Astrocyte of the spinal cord (primary cell): ENCODE measurements at regions not wholly inside any gene's neighbourhood (a gene's known extent, or its start where the extent isn't known, plus 50 kb on each side); places are given as distances from the start of the nearest gene placed in this dataset.

ENCODE experiments used
- DNase-seq: peaks from one replicate; pipeline ENCODE4 v3.0.0; 2011; ENCODE audit warnings: low read depth, low spot score
- H3K4me3 ChIP-seq: 2 replicates; pipeline ENCODE4 v1.5.1; 2011; ENCODE audit warnings: low read depth, mild to moderate bottlenecking, low read length, moderate library complexity
- in situ Hi-C: cut with HindIII; loops from 2 replicates; pipeline ENCODE4 v1.10.0; 2017; ENCODE audit warnings: low sequenced_read_pairs
- TF ChIP-seq, protein P1 (sequence below): IDR thresholded peaks from 2 replicates; pipeline ENCODE4 v1.5.1; 2012; ENCODE audit warnings: low read depth, mild to moderate bottlenecking, low read length, inconsistent platforms

DNA sequence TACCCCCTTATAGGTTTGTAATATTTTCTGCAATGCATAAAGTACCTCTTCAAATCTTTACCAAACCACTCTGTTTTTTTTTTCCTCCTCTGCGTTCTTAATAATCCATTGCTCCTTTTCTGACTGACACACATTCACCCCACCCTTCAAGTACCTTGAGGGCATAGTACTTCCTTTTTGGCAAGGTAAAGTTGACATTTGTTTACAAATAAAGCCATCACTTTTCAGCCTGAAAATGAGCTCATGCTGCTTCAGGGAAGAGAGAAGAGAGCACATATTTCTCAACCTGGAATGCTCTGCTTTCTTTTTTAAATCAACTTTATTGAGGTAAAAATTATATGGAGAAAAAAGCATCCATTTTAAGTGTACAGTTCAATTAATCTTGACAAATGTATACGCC lies 113.9 kb downstream of the AGTR2 start:
- no peak for DNase-seq
- in situ Hi-C loops: no loop called here

DNA sequence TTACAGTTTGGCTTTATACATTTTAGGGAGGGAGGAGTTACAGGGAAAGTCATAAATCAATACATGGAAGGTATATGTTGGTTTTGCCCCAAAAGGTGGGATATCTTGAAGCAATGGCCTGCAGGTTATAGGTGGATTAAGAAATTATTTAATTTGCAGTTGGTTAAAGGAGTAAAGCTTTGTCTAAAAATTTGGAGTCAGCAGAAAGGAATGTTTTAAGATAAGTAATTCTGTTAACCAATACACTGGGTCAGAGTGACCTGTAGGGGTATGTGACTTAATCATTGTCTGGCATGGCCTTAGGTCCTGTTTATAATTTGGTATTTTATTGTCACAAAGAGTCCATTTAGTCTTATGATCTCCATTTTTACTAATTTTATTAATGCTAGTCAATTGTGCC lies 115.0 kb downstream of the AGTR2 start:
- TF ChIP-seq, protein P1, sequence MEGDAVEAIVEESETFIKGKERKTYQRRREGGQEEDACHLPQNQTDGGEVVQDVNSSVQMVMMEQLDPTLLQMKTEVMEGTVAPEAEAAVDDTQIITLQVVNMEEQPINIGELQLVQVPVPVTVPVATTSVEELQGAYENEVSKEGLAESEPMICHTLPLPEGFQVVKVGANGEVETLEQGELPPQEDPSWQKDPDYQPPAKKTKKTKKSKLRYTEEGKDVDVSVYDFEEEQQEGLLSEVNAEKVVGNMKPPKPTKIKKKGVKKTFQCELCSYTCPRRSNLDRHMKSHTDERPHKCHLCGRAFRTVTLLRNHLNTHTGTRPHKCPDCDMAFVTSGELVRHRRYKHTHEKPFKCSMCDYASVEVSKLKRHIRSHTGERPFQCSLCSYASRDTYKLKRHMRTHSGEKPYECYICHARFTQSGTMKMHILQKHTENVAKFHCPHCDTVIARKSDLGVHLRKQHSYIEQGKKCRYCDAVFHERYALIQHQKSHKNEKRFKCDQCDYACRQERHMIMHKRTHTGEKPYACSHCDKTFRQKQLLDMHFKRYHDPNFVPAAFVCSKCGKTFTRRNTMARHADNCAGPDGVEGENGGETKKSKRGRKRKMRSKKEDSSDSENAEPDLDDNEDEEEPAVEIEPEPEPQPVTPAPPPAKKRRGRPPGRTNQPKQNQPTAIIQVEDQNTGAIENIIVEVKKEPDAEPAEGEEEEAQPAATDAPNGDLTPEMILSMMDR: no peak

More for the DNA sequence above, 113.9 kb downstream of the AGTR2 start:
- H3K4me3 ChIP-seq: no peak overlapping the region
- TF ChIP-seq, protein P1: no peak

DNA sequence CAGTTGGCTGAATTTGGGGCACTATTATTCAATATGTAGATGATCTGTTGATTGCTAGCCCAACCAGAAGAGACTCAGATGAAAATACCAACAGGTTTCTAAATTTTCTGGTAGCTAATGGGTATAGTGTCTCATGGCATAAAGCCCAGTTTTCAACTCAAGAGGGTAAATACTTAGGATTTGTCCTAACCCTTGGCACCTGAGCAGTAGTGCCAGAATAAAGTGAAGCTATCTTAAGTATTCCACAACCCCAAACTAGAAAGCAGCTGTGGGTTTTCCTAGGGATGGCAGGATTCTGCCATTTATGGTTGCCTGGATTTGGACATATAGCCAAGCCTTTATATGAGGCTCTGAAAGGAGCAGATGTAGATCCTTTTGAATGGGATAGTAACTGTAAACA lies 119.0 kb downstream of the AGTR2 start:
- H3K4me3 ChIP-seq: no peak overlapping the region
- TF ChIP-seq, protein P1: no peak
- in situ Hi-C loops: no loop called here
- DNase-seq: no peak

More for the DNA sequence above, 115.0 kb downstream of the AGTR2 start:
- DNase-seq: no peak
- no peak overlapping the region for H3K4me3 ChIP-seq
- in situ Hi-C loops: no loop called here

DNA sequence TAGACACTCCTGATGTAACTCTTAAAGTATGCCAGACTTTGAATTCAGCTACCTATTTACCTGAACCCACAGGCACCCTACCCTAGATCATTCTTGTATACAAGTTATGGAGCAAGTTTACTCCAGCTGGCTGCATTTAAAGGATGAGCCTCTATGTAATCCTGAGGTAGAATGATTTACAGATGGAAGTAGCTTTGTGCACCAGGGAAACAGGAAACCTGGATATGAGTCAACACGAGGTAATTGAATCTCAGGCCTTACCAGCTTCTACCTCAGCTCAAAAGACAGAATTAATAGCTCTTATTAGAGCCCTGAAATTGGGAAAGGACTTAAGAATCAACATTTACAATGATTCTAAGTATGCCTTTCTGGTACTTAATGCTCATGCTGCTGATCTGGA lies 119.8 kb downstream of the AGTR2 start:
- TF ChIP-seq, protein P1: no peak
- H3K4me3 ChIP-seq: no peak overlapping the region
- in situ Hi-C loops: no loop called here
- no peak for DNase-seq

DNA sequence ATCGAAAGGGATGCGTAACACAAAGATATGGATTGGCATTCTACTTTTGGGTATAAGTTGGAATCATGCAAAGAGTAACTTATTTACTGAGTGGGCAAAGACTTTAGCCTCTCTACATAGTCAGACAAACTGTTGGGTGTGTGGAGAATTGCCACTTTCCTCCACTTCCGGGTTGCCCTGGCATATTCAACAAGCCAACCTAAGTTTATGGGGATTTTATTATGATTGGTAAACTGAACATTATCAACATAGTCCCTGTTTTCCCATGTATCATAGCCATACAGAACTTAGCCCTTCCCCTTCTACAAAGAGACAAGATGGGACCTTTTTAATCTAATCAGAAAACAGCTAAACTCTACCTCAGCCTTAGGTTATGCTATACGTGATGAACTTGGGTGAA lies 121.6 kb downstream of the AGTR2 start:
- TF ChIP-seq, protein P1: no peak
- no peak overlapping the region for H3K4me3 ChIP-seq
- in situ Hi-C loops: no loop called here
- no peak for DNase-seq

DNA sequence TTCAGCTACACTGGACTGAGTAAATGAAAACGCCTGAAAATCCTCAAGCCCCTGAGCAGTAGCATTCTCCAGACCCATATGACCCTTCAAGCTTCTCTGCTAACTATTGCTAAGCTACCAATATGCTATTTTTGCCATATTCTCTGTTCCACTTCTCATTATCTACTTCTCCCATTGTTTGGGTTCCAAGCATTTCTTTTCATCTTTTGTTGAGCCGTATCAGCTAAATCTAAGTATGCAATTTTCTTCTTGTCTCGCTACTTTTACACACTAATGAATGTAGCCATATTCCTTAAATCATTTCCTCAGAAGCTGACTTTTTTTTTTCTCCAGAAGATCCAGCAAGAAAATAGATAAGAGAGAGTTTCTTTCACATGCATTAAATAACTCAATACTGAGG lies 128.4 kb downstream of the AGTR2 start:
- in situ Hi-C loops: no loop called here
- DNase-seq: no peak
- H3K4me3 ChIP-seq: no peak overlapping the region
- TF ChIP-seq, protein P1: no peak

- no peak overlapping the region for H3K4me3 ChIP-seq
- DNase-seq: no peak
- TF ChIP-seq, protein P1: no peak
- in situ Hi-C loops: no loop called here
These were observed 130.2 kb upstream of the SLC6A14 start for GRCh38 chrX:116306218-116306617.
